NCI-H2107 treated with DMSO at 0.1 percent for 48 hours (cell line): ENCODE measurements at regions not wholly inside any gene's neighbourhood (a gene's known extent, or its start where the extent isn't known, plus 50 kb on each side); places are given as distances from the start of the nearest gene placed in this dataset.
"Not testable (repeated sequence)": the region's sequence is repeated elsewhere in the genome, so short reads cannot be mapped to it uniquely, and the experiment has no call there.

Source experiments
- DNase-seq: peaks from one replicate; lab custom pipeline; 2025; ENCODE audit not compliant: unreplicated experiment; lab: John Stamatoyannopoulos, UW

DNA sequence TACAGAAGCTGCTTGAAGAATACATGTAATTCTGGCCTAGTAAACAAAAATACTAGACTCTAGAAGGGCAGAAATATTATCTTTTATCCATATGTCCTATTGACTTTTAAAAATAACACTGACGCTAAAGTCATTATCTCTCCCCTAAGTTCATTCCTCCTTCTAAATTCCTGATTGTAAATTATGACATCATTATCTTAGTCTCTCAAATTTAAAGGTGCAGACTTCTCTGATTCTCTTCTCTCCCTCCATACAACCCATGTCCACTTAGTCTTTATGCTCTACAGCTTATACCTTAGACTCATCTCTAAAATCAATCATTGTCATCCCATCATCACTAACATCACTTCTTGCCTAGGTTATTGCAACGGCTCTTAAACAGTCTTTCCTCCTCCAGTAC, 327.9 kb upstream of the GRIA3 start:
- no peak for DNase-seq

GRCh38 chrX:122857734-122858133, 326.3 kb upstream of the GRIA3 start:
- DNase-seq = no peak

DNA sequence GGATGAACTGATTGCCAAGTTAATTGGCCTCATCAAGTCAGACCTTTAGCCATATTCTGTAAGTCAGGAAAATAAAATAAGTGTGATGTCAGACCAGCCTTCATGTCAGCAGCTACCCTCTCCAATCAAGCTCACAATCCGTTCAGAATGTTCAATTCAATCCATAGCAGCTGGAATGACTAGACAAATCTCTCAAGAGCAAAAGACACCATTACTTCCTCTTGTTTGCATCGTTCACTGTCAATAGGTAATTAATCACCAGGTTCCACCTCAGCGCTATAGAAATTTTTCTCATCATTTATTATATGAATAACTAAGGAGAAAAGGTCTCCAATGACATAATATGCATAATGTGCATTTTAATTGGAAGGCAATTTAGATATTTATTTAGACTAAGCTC, 321.0 kb upstream of the GRIA3 start:
- DNase-seq = no peak

DNA sequence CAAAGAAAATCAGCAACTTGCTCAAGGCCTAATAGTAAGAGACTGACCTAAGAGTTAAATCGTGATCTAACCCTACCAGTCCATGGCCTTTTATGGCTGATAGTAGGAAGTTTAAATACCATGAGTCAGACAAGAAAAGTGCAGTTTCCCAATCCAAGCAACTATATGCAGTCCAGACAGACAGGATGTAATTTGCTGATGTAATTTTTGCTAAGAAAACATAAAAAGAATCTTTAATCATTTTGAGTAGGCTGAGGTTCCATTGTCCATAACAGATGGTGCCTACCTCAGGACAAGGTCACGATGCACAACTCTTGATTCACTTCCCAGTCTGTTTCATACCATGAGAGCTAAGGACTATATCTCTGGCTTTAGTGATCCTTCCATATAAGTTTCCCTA, 317.5 kb upstream of the GRIA3 start:
- DNase-seq = no peak

DNA sequence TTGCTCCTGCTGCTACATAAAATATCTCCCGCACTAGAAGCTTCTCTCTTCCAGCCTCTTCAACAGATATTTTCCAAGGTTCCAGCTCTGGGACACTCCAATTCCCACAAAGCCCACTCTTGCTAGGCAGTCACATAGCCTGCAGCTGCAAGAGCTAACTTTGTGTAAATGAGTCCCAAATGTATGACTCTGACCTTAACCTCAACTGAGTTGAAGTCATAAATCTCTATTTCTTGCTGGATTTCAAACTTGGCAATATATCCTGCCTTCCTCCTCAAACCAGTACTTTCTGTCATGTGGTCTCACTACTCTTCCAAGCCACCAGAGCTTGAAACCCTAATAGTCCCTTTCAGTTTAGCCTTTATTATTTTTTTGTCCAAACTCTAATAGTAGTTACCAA, 315.4 kb upstream of the GRIA3 start:
- DNase-seq = no peak

GRCh38 chrX:122869171-122869570, 314.9 kb upstream of the GRIA3 start:
- no peak for DNase-seq

DNA sequence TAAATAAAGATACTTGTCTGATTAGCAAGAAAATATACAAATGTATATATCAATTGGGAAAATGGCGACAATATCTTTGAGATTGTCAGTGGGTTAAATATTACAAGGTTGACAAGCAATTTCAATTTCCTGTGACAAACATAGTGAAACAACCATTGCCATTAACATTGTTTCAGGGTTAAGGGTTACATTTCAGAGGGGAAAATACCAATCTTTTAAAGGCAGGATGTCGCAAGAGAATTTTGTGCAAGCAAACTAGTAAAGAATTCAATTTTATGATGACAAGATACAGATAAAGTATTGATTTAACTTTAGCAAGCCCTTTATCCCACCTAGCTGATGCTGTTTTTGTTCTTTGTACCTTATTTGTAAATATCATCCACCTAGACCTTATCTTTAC, 305.8 kb upstream of the GRIA3 start:
- no peak for DNase-seq

GRCh38 chrX:122880952-122881351, 303.1 kb upstream of the GRIA3 start:
- no peak for DNase-seq

DNA sequence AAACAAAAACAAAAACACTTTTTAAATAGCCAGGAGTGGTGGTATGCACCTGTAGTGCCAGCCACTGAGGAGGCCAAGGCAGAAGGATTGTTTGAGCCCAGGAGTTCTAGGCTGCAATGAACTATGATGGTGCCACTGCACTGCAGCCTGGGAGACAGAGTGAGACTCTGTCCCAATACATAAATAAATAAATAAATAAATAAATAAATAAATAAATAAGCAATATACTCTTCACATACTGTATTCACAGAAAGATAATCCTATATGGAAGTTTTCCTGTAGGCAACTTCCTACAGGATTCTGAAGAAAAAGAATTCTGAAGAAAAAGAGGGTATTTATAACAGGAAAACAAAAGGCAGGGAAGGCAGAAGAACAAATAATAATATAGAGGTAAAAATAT, 293.3 kb upstream of the GRIA3 start:
- no peak for DNase-seq

- DNase-seq = no peak
Measured at GRCh38 chrX:122906726-122907125, 277.4 kb upstream of the GRIA3 start.

DNA sequence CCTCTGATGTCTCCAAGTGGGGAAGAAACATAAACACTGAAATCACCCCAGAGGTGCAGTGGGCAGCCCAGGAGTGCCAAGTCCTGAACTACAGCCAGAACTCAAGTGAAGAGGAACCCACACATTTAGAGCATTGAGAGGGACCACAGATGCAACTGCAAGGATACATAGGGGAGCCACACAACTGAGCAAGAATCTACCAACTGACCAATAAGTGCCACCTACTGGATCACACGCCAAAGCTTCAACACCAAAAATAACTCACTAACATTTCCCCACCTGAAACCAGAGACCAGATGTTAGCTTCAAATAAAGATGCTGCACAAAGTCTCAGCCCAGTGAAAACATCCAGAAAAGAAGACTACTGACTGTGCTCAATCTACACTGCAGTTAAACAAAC, 276.7 kb upstream of the GRIA3 start:
- no peak for DNase-seq

DNA sequence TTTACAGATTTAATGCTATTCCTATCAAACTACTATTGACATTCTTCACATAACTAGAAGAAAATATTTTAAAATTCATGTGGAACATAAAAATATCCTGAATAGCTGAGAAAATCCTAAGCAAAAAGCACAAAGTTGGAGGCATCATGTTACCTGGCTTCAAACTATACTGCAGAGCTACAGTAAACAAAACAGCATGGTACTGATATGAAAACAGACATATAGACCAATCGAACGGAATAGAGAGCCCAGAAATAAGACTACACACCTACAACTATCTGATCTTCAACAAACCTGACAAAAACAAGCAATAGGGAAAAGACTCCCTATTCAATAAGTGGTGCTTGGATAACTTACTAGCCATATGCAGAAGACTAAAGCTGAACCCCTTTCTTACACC, 273.4 kb upstream of the GRIA3 start:
- no peak for DNase-seq

GRCh38 chrX:122913134-122913533, 270.9 kb upstream of the GRIA3 start:
- DNase-seq = no peak

DNA sequence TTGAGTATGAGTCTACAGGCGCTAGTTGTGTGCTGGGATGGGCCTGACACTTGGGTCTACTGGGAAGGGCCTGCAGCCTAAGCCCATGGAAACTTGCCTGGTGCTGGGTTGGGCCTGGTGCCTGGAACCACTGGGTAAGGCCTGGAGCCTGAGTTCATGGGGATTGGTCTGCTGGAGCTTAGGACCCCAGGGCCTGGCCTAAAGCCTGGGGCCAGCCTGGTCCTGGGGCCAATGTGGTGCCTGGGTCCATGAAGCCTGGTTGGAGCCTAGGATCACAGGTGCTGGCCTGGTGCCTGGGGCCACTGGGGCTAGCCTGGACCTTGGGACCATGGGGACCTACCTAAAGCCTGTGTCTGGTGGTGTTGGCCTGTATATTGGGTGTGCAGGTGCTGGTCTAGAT, 270.3 kb upstream of the GRIA3 start:
- no peak for DNase-seq

DNA sequence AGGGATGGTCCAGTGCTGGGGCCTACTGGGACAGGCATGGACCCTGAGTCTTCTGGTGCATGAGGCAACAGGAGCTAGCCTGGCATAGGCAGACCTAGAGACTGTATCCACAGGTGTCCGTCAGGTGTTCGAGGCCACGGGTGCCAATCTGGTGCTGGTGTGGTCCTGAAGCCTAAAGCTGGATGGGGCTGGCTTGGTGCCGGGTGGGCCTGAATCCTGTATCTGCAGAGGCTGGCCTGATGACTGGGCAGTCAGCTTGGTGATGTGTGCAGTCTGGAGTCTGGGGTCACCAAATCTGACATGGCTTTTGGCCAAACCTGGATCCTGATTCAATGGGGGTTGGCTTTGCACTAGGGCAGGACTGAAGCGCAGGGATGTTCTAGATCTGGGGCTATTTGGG, 269.8 kb upstream of the GRIA3 start:
- no peak for DNase-seq

- DNase-seq = no peak
Measured at GRCh38 chrX:122934131-122934530, 249.9 kb upstream of the GRIA3 start.

- DNase-seq = no peak
Measured at GRCh38 chrX:122940199-122940598, 243.9 kb upstream of the GRIA3 start.

DNA sequence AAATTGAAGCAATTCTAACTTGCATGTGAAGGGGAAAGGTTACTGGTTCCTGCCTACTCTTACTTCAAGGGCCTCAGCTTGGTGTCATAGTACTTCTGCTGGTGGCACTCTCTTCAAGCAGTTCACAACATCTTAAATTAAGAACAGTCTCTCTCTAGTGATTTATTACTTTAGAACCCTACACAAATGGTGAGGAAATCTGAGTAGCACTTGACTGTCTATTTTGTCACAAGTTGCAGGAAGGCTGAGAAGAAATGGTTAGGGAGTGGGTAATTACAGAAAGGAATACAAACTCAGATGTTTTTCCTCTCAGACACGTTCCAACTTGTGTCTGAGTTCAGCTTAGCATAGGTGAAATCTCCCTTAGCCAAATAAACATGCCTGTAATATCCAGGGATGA, 242.3 kb upstream of the GRIA3 start:
- no peak for DNase-seq

DNA sequence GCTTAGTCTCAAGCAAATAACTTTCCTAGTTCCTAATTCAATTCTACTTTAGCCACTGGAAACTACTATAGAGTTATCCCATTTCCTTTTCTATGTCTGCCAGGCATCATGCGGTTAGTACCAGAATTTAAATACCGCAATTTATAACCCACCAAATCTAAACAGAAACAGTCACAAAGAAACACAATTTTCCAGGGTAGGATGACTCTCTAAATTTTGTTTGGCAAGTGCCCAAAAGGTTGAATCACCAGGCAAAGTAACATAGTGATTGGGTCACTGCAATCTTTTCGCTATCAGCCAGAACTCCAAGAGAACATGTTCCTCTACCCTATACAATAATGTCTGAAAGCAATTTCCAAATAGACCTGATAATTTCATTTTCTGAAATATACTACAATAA, 240.2 kb upstream of the GRIA3 start:
- DNase-seq = no peak

- DNase-seq = no peak
Measured at GRCh38 chrX:122945328-122945727, 238.8 kb upstream of the GRIA3 start.

- DNase-seq = no peak
Measured at GRCh38 chrX:122972604-122973003, 211.5 kb upstream of the GRIA3 start.

DNA sequence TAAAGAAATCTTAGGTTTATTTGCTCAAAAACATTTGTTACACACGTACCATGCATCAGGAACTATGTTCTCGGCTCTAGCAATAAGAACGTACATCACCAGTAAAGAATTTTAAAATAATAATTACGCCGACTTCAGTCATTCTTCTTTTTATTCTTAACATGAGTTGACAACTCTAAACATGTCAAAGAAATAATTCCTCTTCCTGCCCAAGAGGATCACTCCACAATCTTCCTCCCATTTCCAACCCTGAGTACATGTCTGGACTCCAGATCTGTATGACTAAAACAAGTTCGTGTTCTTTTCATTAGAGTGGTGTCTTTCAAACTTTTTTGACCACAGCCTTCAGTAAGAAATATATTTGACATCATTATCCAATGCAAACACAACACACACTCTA, 201.6 kb upstream of the GRIA3 start:
- no peak for DNase-seq

DNA sequence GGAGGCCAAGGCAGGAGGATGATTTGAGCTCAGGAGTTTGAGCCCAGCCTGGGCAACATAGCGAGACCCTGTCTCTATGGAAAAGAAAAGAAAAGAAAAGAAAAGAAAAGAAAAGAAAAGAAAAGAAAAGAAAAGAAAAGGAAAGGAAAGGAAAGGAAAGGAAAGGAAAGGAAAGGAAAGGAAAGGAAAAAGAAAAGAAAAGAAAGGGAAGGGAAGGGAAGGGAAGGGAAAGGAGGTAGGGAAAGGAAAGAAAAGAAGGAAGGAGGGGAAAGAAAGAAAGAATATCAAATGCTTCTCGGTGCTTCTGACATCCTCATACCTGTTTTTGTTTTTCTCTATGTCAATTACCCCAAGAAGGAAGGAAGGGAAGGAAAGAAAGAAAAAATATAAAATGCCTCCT, 181.2 kb upstream of the GRIA3 start:
- DNase-seq = not testable (repeated sequence)

- DNase-seq = no peak
Measured at GRCh38 chrX:123013141-123013540, 170.9 kb upstream of the GRIA3 start.
